ENCODE measurements at regions not wholly inside any gene's neighbourhood (a gene's known extent, or its start where the extent isn't known, plus 50 kb on each side); places are given as distances from the start of the nearest gene placed in this dataset.

DNA sequence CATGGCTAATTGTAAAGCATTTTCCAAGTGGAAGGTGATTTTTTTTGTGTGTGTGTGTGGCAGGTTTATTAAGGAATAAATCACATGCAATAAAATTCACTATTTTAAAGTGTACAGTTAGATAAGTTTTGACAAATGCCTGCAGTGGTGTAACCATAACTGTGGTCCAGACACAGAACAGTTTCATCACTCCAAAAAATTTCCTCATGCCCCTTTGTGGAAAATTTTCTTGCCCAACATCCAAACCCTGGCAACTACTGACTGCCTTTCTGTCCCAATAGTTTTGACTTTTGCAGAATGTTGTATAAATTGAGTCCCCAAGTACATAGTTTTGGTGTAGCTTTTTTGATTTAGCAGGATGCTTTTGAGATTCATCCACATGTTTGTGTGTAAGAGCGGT is 135.1 kb upstream of the KLHL25 start:
- no peak overlapping the region for H3K27ac ChIP-seq (ENCODE audit: low read depth, low read length)

DNA sequence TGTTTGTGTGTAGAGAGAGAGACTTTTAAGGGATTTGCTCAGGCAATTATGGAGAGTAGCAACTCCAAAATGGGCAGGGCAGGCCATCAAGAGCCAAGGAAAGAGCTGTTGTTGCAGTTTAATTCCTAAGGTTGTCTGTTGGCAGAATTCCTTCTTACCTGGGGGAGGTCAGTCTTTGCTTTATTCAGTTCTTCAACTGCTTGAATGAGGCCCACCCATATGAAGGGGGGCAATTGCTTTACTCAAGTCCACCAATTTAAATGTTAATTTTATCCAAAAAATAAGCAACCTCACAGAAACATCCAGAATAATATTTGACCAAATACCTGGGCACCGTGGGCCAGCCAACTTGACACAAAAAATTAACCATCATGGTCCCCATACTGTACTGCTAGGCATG is 137.7 kb upstream of the KLHL25 start:
- H3K27ac ChIP-seq (ENCODE audit: low read depth, low read length): no peak overlapping the region
- no peaks in the 10 kb centered on the region for H3K4me1 ChIP-seq (ENCODE audit: control insufficient read depth, low read length)
- H3F3A ChIP-seq (ENCODE audit: control insufficient read depth, insufficient read depth): no peaks in the 10 kb centered on the region
- no peaks in the 10 kb centered on the region for H3K36me3 ChIP-seq (ENCODE audit: control insufficient read depth, low read length)
- no peaks in the 10 kb centered on the region for H3K27me3 ChIP-seq (ENCODE audit: control insufficient read depth, low read length)
- H3K9me2 ChIP-seq (replicated peaks; ENCODE audit: control insufficient read depth, low read length): no peaks in the 10 kb centered on the region
- no peaks in the 10 kb centered on the region for H4K20me1 ChIP-seq (ENCODE audit: control insufficient read depth, insufficient read depth, low read depth, low read length)
- TF ChIP-seq, protein P1, sequence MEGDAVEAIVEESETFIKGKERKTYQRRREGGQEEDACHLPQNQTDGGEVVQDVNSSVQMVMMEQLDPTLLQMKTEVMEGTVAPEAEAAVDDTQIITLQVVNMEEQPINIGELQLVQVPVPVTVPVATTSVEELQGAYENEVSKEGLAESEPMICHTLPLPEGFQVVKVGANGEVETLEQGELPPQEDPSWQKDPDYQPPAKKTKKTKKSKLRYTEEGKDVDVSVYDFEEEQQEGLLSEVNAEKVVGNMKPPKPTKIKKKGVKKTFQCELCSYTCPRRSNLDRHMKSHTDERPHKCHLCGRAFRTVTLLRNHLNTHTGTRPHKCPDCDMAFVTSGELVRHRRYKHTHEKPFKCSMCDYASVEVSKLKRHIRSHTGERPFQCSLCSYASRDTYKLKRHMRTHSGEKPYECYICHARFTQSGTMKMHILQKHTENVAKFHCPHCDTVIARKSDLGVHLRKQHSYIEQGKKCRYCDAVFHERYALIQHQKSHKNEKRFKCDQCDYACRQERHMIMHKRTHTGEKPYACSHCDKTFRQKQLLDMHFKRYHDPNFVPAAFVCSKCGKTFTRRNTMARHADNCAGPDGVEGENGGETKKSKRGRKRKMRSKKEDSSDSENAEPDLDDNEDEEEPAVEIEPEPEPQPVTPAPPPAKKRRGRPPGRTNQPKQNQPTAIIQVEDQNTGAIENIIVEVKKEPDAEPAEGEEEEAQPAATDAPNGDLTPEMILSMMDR (IDR thresholded peaks at IDR 0.05; ENCODE audit: low read depth, low read length, poor library complexity, severe bottlenecking): no peak
- no peak for TF ChIP-seq EZH2phosphoT487 (IDR thresholded peaks at IDR 0.05; ENCODE audit: borderline replicate concordance, low read length)
- H3K79me2 ChIP-seq (ENCODE audit: control insufficient read depth, low read length): no peaks in the 10 kb centered on the region
- no peak overlapping the region for H3K4me2 ChIP-seq (ENCODE audit: low read length)
- H3K4me3 ChIP-seq (ENCODE audit: low read length): no peak overlapping the region
- H3K9me3 ChIP-seq (ENCODE audit: control insufficient read depth, insufficient read depth, low read length): no peaks in the 10 kb centered on the region

More for the DNA sequence above, 135.1 kb upstream of the KLHL25 start:
- Histone ChIP-seq H3K4me1 (ENCODE audit: control insufficient read depth, low read length) (no peaks in the 10 kb centered on the region), H3K79me2 (ENCODE audit: control insufficient read depth, low read length) (no peaks in the 10 kb centered on the region), H3K4me3 (ENCODE audit: low read length) (no peak overlapping the region), H3K4me2 (ENCODE audit: low read length) (no peak overlapping the region), H3K27me3 (ENCODE audit: control insufficient read depth, low read length) (no peaks in the 10 kb centered on the region), H3K9me3 (ENCODE audit: control insufficient read depth, insufficient read depth, low read length) (no peaks in the 10 kb centered on the region), H3F3A (ENCODE audit: control insufficient read depth, insufficient read depth) (no peaks in the 10 kb centered on the region), H3K36me3 (ENCODE audit: control insufficient read depth, low read length) (no peaks in the 10 kb centered on the region), H3K9me2 (replicated peaks; ENCODE audit: control insufficient read depth, low read length) (no peaks in the 10 kb centered on the region), H4K20me1 (ENCODE audit: control insufficient read depth, insufficient read depth, low read depth, low read length) (no peaks in the 10 kb centered on the region)
- TF ChIP-seq, protein P1 (IDR thresholded peaks at IDR 0.05; ENCODE audit: low read depth, low read length, poor library complexity, severe bottlenecking): no peak
- TF ChIP-seq EZH2phosphoT487 (IDR thresholded peaks at IDR 0.05; ENCODE audit: borderline replicate concordance, low read length): no peak

DNA sequence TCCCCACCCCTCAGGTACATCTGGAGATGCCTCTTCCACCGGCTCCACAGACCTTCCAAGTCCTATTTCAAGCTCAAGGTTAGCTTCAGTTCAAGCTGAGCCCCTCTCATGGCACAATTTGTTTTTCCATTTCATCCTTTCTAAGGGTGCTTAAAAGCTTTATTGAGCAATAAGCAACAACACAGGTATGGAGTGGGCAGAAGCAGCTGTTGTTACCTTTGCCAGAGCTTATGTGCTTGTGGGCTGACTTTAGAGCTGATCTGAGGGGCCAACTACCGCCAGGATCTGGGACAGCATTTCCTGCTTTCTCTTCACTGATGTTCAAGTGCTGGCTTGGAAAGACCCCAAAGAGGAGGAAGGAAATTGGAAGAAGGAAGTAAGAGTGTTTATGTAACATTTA is 140.0 kb upstream of the KLHL25 start:
- Histone ChIP-seq H3K4me3 (ENCODE audit: low read length) (no peak overlapping the region), H3F3A (ENCODE audit: control insufficient read depth, insufficient read depth) (no peaks in the 10 kb centered on the region), H3K4me2 (ENCODE audit: low read length) (no peak overlapping the region), H3K79me2 (ENCODE audit: control insufficient read depth, low read length) (no peaks in the 10 kb centered on the region), H3K9me2 (replicated peaks; ENCODE audit: control insufficient read depth, low read length) (no peaks in the 10 kb centered on the region), H4K20me1 (ENCODE audit: control insufficient read depth, insufficient read depth, low read depth, low read length) (no peaks in the 10 kb centered on the region), H3K4me1 (ENCODE audit: control insufficient read depth, low read length) (no peaks in the 10 kb centered on the region), H3K27ac (ENCODE audit: low read depth, low read length) (no peak overlapping the region), H3K36me3 (ENCODE audit: control insufficient read depth, low read length) (no peaks in the 10 kb centered on the region), H3K27me3 (ENCODE audit: control insufficient read depth, low read length) (no peaks in the 10 kb centered on the region), H3K9me3 (ENCODE audit: control insufficient read depth, insufficient read depth, low read length) (no peaks in the 10 kb centered on the region)
- TF ChIP-seq, protein P1 (IDR thresholded peaks at IDR 0.05; ENCODE audit: low read depth, low read length, poor library complexity, severe bottlenecking): no peak
- no peak for TF ChIP-seq EZH2phosphoT487 (IDR thresholded peaks at IDR 0.05; ENCODE audit: borderline replicate concordance, low read length)

DNA sequence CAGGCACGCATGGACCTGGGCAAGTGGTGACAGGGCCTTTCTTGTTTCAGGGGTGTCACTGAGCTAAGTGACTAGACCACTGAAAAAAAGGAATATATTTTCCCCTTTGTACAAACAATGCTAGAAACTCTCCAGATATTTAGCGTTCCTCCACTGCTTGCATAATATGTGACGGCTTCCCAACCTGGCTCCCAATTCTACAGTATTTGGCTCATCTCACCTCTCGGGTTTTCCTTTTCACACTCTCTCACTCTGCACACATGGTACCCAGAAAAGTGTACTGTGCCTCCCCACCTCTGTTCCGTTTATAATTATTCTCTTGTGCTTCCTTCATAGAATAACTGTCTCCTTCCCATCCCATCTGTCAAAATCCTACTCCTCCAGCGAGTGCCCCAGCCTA is 140.5 kb upstream of the KLHL25 start:
- H3K27me3 ChIP-seq (ENCODE audit: control insufficient read depth, low read length): no peaks in the 10 kb centered on the region
- H4K20me1 ChIP-seq (ENCODE audit: control insufficient read depth, insufficient read depth, low read depth, low read length): no peaks in the 10 kb centered on the region
- TF ChIP-seq EZH2phosphoT487 (IDR thresholded peaks at IDR 0.05; ENCODE audit: borderline replicate concordance, low read length): no peak
- TF ChIP-seq, protein P1 (IDR thresholded peaks at IDR 0.05; ENCODE audit: low read depth, low read length, poor library complexity, severe bottlenecking): no peak
- H3K27ac ChIP-seq (ENCODE audit: low read depth, low read length): no peak overlapping the region
- H3K79me2 ChIP-seq (ENCODE audit: control insufficient read depth, low read length): no peaks in the 10 kb centered on the region
- no peaks in the 10 kb centered on the region for H3K4me1 ChIP-seq (ENCODE audit: control insufficient read depth, low read length)
- H3K4me3 ChIP-seq (ENCODE audit: low read length): no peak overlapping the region
- no peaks in the 10 kb centered on the region for H3K36me3 ChIP-seq (ENCODE audit: control insufficient read depth, low read length)
- H3K4me2 ChIP-seq (ENCODE audit: low read length): no peak overlapping the region
- H3F3A ChIP-seq (ENCODE audit: control insufficient read depth, insufficient read depth): no peaks in the 10 kb centered on the region
- H3K9me2 ChIP-seq (replicated peaks; ENCODE audit: control insufficient read depth, low read length): no peaks in the 10 kb centered on the region
- H3K9me3 ChIP-seq (ENCODE audit: control insufficient read depth, insufficient read depth, low read length): no peaks in the 10 kb centered on the region
